ENCODE measurements at regions not wholly inside any gene's neighbourhood (a gene's known extent, or its start where the extent isn't known, plus 50 kb on each side); places are given as distances from the start of the nearest gene placed in this dataset.
"Not testable (repeated sequence)": the region's sequence is repeated elsewhere in the genome, so short reads cannot be mapped to it uniquely, and the experiment has no call there.

DNA sequence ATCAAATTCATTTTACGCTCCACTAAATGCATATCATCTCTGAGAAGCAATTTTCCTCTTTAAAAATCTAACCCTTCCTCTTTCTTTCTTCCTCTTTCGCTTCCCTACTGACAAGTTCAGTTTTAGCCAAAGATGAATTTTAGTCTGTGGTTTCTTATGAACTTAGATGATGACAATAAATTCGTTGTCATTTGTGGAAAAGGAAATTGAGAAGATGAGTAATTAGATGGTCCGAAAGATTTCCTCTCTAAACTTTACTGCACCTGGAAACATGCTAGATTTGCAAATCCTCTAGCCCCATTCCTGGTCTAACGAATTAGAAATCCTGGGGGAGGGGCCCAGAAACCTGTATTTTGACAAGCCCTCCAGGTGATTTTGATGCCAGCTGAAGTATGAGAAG lies 855.4 kb upstream of the CHORDC1 start:
- no peak overlapping the region for H3K4me3 Mint-ChIP-seq (ENCODE audit: unreplicated experiment)
- TF ChIP-seq, protein P1, sequence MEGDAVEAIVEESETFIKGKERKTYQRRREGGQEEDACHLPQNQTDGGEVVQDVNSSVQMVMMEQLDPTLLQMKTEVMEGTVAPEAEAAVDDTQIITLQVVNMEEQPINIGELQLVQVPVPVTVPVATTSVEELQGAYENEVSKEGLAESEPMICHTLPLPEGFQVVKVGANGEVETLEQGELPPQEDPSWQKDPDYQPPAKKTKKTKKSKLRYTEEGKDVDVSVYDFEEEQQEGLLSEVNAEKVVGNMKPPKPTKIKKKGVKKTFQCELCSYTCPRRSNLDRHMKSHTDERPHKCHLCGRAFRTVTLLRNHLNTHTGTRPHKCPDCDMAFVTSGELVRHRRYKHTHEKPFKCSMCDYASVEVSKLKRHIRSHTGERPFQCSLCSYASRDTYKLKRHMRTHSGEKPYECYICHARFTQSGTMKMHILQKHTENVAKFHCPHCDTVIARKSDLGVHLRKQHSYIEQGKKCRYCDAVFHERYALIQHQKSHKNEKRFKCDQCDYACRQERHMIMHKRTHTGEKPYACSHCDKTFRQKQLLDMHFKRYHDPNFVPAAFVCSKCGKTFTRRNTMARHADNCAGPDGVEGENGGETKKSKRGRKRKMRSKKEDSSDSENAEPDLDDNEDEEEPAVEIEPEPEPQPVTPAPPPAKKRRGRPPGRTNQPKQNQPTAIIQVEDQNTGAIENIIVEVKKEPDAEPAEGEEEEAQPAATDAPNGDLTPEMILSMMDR (IDR thresholded peaks at IDR 0.05; ENCODE audit: unreplicated experiment), result no peak
- no peak overlapping the region for H3K27ac Mint-ChIP-seq (ENCODE audit: unreplicated experiment)
- H3K9me3 Mint-ChIP-seq (ENCODE audit: unreplicated experiment), result no peaks in the 10 kb centered on the region
- DNase-seq (ENCODE audit: low spot score), result no peak
- no peaks in the 10 kb centered on the region for H3K36me3 Mint-ChIP-seq (ENCODE audit: low read depth, unreplicated experiment)
- H3K27me3 Mint-ChIP-seq (ENCODE audit: unreplicated experiment), result peaks cover 2% of the 10 kb centered on the region
- peaks cover 7% of the 10 kb centered on the region for H3K4me1 Mint-ChIP-seq (ENCODE audit: unreplicated experiment)

DNA sequence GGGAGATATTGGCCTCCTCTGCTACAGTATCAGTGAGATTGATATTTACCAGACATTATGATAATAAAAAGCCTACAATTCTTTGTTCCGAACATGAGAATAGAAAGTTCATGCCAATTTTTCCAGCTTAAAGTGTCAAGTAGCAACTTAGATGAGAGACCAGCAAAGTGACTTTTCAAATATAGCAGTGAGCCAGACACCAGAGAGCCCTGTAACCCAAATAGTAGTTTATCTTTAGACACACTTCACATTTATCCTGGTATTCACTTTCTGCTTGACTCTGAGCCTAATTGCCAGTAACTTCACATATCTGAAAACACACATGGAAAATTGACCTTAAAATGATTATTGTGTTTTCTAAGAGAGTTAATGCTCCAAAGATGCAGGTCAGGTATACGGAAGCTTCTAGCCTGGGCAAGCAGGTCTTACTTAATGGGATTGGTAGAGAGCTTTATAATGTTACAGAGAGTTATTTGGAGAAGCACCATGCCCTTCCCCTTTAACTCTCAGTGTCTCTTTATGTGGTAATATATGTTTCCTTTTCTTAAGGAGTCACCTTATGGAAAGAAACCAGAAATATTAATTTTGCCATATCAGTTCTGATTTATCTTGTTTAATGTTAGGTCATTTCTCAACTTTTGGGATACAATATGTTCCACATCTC lies 852.3 kb upstream of the CHORDC1 start:
- peaks cover 4% of the 10 kb centered on the region for H3K27me3 Mint-ChIP-seq (ENCODE audit: unreplicated experiment)
- DNase-seq (ENCODE audit: low spot score), result no peak
- no peaks in the 10 kb centered on the region for H3K36me3 Mint-ChIP-seq (ENCODE audit: low read depth, unreplicated experiment)
- H3K9me3 Mint-ChIP-seq (ENCODE audit: unreplicated experiment), result no peaks in the 10 kb centered on the region
- no peak overlapping the region for H3K27ac Mint-ChIP-seq (ENCODE audit: unreplicated experiment)
- TF ChIP-seq, protein P1 (IDR thresholded peaks at IDR 0.05; ENCODE audit: unreplicated experiment), result no peak
- peaks cover 3% of the 10 kb centered on the region for H3K4me1 Mint-ChIP-seq (ENCODE audit: unreplicated experiment)
- H3K4me3 Mint-ChIP-seq (ENCODE audit: unreplicated experiment), result no peak overlapping the region

DNA sequence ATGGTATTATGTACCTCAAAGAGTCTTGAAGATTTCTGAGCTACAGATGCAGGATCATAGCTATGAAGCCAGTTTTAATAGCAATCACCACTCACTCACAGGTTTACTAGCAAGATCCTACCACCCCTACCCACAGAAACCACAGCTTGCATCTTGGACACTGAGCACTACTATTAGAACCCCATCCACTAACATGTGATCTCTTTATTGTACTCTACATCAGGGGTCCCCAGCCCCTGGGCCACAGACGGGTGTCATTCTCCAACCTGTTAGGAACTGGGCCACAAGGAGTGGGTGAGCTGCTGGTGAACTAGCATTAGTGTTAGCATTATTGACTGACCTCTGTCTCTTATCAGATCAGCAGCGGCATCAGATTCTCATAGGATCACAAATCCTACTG lies 844.8 kb upstream of the CHORDC1 start:
- TF ChIP-seq, protein P1 (IDR thresholded peaks at IDR 0.05; ENCODE audit: unreplicated experiment), result no peak
- peaks cover 3% of the 10 kb centered on the region for H3K27me3 Mint-ChIP-seq (ENCODE audit: unreplicated experiment)
- no peak overlapping the region for H3K27ac Mint-ChIP-seq (ENCODE audit: unreplicated experiment)

DNA sequence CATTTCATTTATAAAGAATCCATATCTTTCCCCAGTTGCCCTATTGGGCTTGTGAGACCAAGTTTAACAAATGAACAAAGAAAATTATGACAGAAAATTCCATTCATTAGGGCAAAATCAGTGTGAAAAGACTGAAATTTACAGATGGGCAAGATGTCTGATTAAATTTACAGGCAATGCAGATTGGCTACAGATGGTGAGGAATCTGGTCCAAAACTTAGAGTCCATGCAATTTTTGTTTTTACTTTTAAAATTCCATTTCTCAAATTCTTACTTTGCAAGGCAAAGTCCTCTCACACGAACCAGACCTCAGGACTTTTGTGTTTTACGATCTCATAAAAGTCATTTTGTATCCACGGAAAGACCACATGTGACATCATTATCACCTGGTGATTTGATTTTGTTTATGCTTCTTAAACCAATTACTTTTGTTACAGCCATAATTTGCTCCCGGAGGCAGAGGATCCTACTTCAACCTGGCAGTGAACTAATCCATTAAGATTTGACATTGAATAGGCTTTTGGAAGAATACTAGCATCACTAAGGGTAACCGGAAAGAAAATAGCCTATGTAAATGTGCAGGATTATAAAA lies 843.7 kb upstream of the CHORDC1 start:
- H3K27me3 Mint-ChIP-seq (ENCODE audit: unreplicated experiment), result peaks cover 3% of the 10 kb centered on the region
- TF ChIP-seq, protein P1 (IDR thresholded peaks at IDR 0.05; ENCODE audit: unreplicated experiment), result no peak
- no peak overlapping the region for H3K27ac Mint-ChIP-seq (ENCODE audit: unreplicated experiment)
- H3K36me3 Mint-ChIP-seq (ENCODE audit: low read depth, unreplicated experiment), result no peaks in the 10 kb centered on the region
- no peak for DNase-seq (ENCODE audit: low spot score)
- H3K9me3 Mint-ChIP-seq (ENCODE audit: unreplicated experiment), result no peaks in the 10 kb centered on the region
- H3K4me1 Mint-ChIP-seq (ENCODE audit: unreplicated experiment), result peaks cover 3% of the 10 kb centered on the region
- H3K4me3 Mint-ChIP-seq (ENCODE audit: unreplicated experiment), result no peak overlapping the region

More for the DNA sequence above, 844.8 kb upstream of the CHORDC1 start:
- Mint-ChIP-seq H3K9me3 (ENCODE audit: unreplicated experiment) (no peaks in the 10 kb centered on the region), H3K4me3 (ENCODE audit: unreplicated experiment) (no peak overlapping the region), H3K36me3 (ENCODE audit: low read depth, unreplicated experiment) (no peaks in the 10 kb centered on the region), H3K4me1 (ENCODE audit: unreplicated experiment) (peaks cover 3% of the 10 kb centered on the region)
- no peak for DNase-seq (ENCODE audit: low spot score)

DNA sequence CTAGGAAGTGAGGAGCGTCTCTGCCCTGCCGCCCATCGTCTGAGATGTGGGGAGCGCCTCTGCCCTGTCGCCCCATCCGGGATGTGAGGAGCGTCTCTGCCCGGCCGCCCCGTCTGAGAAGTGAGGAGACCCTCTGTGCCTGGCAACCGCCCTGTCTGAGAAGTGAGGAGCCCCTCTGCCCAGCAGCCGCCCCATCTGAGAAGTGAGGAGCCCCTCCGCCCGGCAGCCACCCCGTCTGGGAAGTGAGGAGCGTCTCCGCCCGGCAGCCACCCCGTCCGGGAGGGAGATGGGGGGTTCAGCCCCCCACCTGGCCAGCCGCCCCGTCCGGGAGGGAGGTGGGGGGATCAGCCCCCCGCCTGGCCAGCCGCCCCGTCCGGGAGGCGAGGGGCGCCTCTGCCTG lies 840.5 kb upstream of the CHORDC1 start:
- H3K9me3 Mint-ChIP-seq (ENCODE audit: unreplicated experiment); H3K27ac Mint-ChIP-seq (ENCODE audit: unreplicated experiment); H3K4me1 Mint-ChIP-seq (ENCODE audit: unreplicated experiment); H3K36me3 Mint-ChIP-seq (ENCODE audit: low read depth, unreplicated experiment); DNase-seq (ENCODE audit: low spot score); H3K4me3 Mint-ChIP-seq (ENCODE audit: unreplicated experiment); H3K27me3 Mint-ChIP-seq (ENCODE audit: unreplicated experiment): not testable (repeated sequence)
